Panc1 (cell line): ENCODE measurements at regions not wholly inside any gene's neighbourhood (a gene's known extent, or its start where the extent isn't known, plus 50 kb on each side); places are given as distances from the start of the nearest gene placed in this dataset.
"Not testable (repeated sequence)": the region's sequence is repeated elsewhere in the genome, so short reads cannot be mapped to it uniquely, and the experiment has no call there.

Source experiments
- ATAC-seq: fragments of 200-7000 bp; cut with Tn5 transposase; 2 replicates; pipeline ENCODE4 v1.9.1; 2020; ENCODE audit warnings: mild to moderate bottlenecking, moderate library complexity
- BruUV-seq: library from RNA; stranded (reverse); fragments of 400-500 nt; replicated peaks from 2 replicates; lab custom pipeline; 2021; lab: Mats Ljungman, UMichigan
- CTCF ChIA-PET: fragments of 300-600 bp; sonication (Branson Sonifier 250); formaldehyde crosslinking; loops from one replicate; lab custom pipeline; 2022; ENCODE audit warnings: antibody characterized with exemption; lab: Charles Lee
- POLR2A ChIA-PET: fragments of 300-600 bp; sonication (Branson Sonifier 250); formaldehyde crosslinking; loops from one replicate; lab custom pipeline; 2022; ENCODE audit warnings: antibody characterized with exemption; lab: Charles Lee
- DNase-seq: peaks from one replicate; pipeline ENCODE4 v3.0.0-alpha.2; 2010; ENCODE audit warnings: low read depth, low spot score
- H3K27ac ChIP-seq: 2 replicates; pipeline ENCODE4 v1.5.1; 2011; ENCODE audit warnings: mild to moderate bottlenecking, low read length, inconsistent platforms
- H3K27me3 ChIP-seq: fragments of 200-500 bp; sonication (Bioruptor generic); 2 replicates; pipeline ENCODE4 v1.6.0; 2014; ENCODE audit warnings: low read length, inconsistent platforms; ENCODE audit not compliant: control insufficient read depth, insufficient read depth
- H3K36me3 ChIP-seq: fragments of 200-500 bp; sonication (Bioruptor generic); 2 replicates; pipeline ENCODE4 v1.5.1; 2014; ENCODE audit warnings: inconsistent platforms, mild to moderate bottlenecking, low read length, moderate library complexity; ENCODE audit not compliant: control insufficient read depth, insufficient read depth
- H3K4me1 ChIP-seq: 2 replicates; pipeline ENCODE4 v1.5.1; 2011; ENCODE audit warnings: inconsistent platforms, mild to moderate bottlenecking, low read length, moderate library complexity; ENCODE audit not compliant: control insufficient read depth, insufficient read depth
- H3K4me3 ChIP-seq, 2 experiments: 2 replicates each; pipeline ENCODE4 v1.5.1; 2011 to 2012; ENCODE audit warnings: low read depth in 2 of 2, low read length in 2 of 2, mild to moderate bottlenecking in 2 of 2, inconsistent platforms in 1 of 2, moderate library complexity in 1 of 2
- H3K9me3 ChIP-seq: fragments of 200-500 bp; sonication (Bioruptor generic); 2 replicates; pipeline ENCODE4 v1.5.1; 2014; ENCODE audit warnings: low read depth, mild to moderate bottlenecking, inconsistent platforms, low read length, moderate library complexity; ENCODE audit not compliant: control insufficient read depth, insufficient read depth
- POLR2AphosphoS5 ChIP-seq: IDR thresholded peaks from 2 replicates; pipeline ENCODE4 v1.6.1; 2012; ENCODE audit warnings: mild to moderate bottlenecking, low read depth, low read length, moderate library complexity
- SIN3A ChIP-seq: IDR thresholded peaks from 2 replicates; pipeline ENCODE4 v1.6.1; 2012; ENCODE audit warnings: low read depth, mild to moderate bottlenecking, low read length, moderate library complexity, borderline replicate concordance; ENCODE audit not compliant: insufficient read depth
- TCF7L2 ChIP-seq: IDR thresholded peaks from 2 replicates; pipeline ENCODE4 v1.6.1; 2011; ENCODE audit warnings: mild to moderate bottlenecking, low read depth, low read length, inconsistent platforms
- in situ Hi-C: cut with HindIII; loops from 2 replicates; pipeline ENCODE4 v1.10.0; 2016; ENCODE audit warnings: low sequenced_read_pairs, low pct_unique_long_range_greater_than_20kb
- intact Hi-C: fragments of 100-400 bp; cut with micrococcal nuclease; formaldehyde crosslinking; loops from one replicate; pipeline ENCODE4 v1.10.0; 2022; ENCODE audit not compliant: unreplicated experiment
- TF ChIP-seq, protein P1 (sequence below), 2 experiments: IDR thresholded peaks; 2 replicates each; pipeline ENCODE4 v1.6.1; 2011 to 2012; ENCODE audit warnings: low read depth in 2 of 2, control low read depth in 1 of 2, low read length in 1 of 2, mild to moderate bottlenecking in 1 of 2, moderate library complexity in 1 of 2; ENCODE audit not compliant: insufficient read depth in 1 of 2
- TF ChIP-seq, protein P2 (sequence below): fragments of 450-650 bp; IDR thresholded peaks from 2 replicates; pipeline ENCODE4 v1.5.1; 2017; ENCODE audit warnings: mild to moderate bottlenecking

DNA sequence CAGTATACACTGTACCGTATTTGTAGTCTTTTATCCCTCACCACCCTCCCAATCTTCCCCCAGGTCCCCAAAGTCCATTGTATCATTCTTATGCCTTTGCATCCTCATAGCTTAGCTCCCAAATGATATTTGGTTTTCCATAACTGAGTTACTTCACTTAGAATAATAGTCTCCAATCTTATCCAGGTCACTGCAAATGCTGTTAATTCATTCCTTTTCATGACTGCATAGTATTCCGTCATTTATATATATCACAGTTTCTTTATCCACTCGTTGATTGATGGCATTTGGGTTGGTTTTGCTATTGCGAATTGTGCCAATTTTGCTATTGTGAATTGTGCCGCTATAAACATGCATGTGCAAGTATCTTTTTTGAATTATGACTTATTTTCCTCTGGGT lies 83.6 kb upstream of the MSTN start:
- H3K4me1 ChIP-seq, in situ Hi-C loops, BruUV-seq, DNase-seq, H3K9me3 ChIP-seq, POLR2A ChIA-PET, ATAC-seq, H3K27me3 ChIP-seq, intact Hi-C loops, H3K36me3 ChIP-seq, H3K4me3 ChIP-seq, CTCF ChIA-PET, H3K27ac ChIP-seq: not testable (repeated sequence)

DNA sequence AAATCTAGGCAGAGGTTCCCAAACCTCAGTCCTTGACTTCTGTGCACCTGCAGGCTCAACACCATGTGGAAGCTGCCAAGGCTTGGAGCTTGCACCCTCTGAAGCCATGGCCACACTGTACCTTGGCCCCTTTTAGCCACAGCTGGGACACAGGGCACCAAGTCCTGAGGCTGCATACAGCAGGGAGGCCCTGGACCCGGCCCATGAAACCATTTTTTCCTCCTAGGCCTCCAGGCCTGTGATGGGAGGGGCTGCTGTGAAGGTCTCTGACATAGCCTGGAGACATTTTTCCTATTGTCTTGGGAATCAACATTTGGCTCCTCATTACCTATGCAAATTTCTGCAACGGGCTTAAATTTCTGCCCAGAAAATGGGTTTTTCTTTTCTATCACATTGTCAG lies 77.9 kb upstream of the MSTN start:
- H3K4me3 ChIP-seq, CTCF ChIA-PET, H3K4me1 ChIP-seq, POLR2A ChIA-PET, H3K36me3 ChIP-seq, ATAC-seq, H3K27me3 ChIP-seq, H3K9me3 ChIP-seq, DNase-seq, intact Hi-C loops, H3K27ac ChIP-seq, in situ Hi-C loops, BruUV-seq: not testable (repeated sequence)

DNA sequence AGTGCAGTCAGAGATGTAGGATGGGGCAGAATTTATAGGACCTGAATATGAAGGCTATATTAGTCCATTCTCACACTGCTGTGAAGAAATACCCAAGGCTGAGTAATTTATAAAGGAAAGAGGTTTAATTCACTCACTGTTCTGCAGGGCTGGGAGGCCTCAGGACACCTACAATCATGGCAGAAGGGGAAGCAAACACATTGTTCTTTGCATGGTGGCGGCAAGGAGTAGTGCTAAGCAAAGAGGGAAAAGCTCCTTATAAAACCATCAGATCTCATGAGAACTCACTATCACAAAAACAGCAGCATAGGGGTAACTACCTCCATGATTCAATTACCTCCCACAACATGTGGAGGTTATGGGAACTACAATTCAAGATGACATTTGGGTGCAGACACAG lies 76.8 kb upstream of the MSTN start:
- ChIA-PET POLR2A (no interaction called here), CTCF (no interaction called here)
- H3K4me3 ChIP-seq, result no peak overlapping the region
- H3K27me3 ChIP-seq, result no peaks in the 10 kb centered on the region
- H3K4me1 ChIP-seq, result no peaks in the 10 kb centered on the region
- no peak overlapping the region for H3K27ac ChIP-seq
- ATAC-seq (no peak), DNase-seq (no peak)
- intact Hi-C loops (no loop called here), in situ Hi-C loops (no loop called here)
- no peaks in the 10 kb centered on the region for H3K36me3 ChIP-seq
- TF ChIP-seq TCF7L2 (no peak), POLR2AphosphoS5 (no peak), SIN3A (no peak)
- TF ChIP-seq, protein P1, sequence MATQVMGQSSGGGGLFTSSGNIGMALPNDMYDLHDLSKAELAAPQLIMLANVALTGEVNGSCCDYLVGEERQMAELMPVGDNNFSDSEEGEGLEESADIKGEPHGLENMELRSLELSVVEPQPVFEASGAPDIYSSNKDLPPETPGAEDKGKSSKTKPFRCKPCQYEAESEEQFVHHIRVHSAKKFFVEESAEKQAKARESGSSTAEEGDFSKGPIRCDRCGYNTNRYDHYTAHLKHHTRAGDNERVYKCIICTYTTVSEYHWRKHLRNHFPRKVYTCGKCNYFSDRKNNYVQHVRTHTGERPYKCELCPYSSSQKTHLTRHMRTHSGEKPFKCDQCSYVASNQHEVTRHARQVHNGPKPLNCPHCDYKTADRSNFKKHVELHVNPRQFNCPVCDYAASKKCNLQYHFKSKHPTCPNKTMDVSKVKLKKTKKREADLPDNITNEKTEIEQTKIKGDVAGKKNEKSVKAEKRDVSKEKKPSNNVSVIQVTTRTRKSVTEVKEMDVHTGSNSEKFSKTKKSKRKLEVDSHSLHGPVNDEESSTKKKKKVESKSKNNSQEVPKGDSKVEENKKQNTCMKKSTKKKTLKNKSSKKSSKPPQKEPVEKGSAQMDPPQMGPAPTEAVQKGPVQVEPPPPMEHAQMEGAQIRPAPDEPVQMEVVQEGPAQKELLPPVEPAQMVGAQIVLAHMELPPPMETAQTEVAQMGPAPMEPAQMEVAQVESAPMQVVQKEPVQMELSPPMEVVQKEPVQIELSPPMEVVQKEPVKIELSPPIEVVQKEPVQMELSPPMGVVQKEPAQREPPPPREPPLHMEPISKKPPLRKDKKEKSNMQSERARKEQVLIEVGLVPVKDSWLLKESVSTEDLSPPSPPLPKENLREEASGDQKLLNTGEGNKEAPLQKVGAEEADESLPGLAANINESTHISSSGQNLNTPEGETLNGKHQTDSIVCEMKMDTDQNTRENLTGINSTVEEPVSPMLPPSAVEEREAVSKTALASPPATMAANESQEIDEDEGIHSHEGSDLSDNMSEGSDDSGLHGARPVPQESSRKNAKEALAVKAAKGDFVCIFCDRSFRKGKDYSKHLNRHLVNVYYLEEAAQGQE (IDR thresholded peaks at IDR 0.05; ENCODE audit: insufficient read depth in 1 of 2, low read depth in 2 of 2, low read length in 1 of 2), result no peak
- TF ChIP-seq, protein P2, sequence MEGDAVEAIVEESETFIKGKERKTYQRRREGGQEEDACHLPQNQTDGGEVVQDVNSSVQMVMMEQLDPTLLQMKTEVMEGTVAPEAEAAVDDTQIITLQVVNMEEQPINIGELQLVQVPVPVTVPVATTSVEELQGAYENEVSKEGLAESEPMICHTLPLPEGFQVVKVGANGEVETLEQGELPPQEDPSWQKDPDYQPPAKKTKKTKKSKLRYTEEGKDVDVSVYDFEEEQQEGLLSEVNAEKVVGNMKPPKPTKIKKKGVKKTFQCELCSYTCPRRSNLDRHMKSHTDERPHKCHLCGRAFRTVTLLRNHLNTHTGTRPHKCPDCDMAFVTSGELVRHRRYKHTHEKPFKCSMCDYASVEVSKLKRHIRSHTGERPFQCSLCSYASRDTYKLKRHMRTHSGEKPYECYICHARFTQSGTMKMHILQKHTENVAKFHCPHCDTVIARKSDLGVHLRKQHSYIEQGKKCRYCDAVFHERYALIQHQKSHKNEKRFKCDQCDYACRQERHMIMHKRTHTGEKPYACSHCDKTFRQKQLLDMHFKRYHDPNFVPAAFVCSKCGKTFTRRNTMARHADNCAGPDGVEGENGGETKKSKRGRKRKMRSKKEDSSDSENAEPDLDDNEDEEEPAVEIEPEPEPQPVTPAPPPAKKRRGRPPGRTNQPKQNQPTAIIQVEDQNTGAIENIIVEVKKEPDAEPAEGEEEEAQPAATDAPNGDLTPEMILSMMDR, result no peak
- no peaks in the 10 kb centered on the region for H3K9me3 ChIP-seq
- no TSS peak for BruUV-seq
